ENCODE measurements at regions not wholly inside any gene's neighbourhood (a gene's known extent, or its start where the extent isn't known, plus 50 kb on each side); places are given as distances from the start of the nearest gene placed in this dataset.

DNA sequence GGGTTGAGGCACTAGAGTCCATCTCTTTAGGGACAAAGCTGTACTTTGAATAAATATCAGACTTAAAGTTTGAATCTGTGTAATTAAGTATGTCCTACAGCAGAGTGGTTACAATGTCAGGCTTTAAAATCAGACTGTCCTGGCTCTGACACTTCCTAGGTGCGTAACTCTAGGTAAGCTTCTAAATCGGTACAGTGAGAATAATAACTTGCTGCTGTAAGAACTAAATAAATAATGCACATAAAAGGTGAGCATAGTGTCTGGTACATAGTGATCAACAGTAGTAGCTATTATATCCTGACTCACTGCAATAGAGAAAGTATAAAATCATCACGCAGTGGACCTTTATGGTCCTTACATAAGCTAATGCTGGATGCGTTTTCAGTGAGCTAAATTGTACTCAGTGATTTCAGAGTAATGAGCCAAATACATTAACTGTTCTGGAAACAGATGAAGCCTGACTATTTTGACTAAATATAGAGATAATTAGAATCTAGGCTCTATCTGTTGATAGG, 72.2 kb upstream of the PDK4 start:
- no peak for DNase-seq (ENCODE audit: low spot score)

DNA sequence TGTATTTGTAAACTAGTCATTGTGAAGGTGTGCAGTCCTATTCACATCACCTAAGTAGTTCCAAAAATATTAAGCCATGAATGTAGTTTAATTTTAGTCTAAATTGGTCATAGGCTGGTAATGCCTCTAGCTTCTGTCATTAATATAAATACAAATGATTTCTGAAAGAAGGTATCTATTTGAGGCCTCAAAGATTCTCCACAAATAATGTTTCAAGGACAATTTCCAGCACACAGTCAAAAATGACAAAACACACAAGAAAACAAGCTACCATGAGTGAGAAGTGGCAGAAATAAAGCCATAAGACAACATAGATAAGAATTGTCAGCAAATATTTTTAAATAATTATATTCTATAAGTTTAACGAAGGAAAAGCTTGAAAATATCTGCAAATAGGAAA, 66.7 kb upstream of the PDK4 start:
- DNase-seq (ENCODE audit: low spot score): no peak

DNA sequence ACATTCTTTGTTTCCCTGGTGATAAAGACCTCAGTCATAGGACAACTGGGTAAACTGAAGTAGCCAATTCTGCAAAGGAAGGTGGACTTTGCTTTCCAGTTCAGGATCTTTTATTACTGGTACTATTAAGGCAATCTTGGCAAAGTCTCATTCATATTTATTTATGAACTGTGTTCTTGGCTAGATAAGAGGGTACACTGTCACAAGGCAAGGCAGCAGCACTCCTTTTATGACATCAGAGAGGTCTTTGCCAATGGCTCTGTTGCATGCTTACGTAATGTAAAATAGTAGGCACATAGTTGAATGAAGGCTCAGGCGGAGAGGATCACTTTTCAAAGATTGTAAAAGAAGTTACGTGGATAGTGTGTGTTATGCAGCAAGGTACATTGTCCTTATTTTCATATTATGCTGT, 63.7 kb upstream of the PDK4 start:
- DNase-seq (ENCODE audit: low spot score): peak; percentile 12

DNA sequence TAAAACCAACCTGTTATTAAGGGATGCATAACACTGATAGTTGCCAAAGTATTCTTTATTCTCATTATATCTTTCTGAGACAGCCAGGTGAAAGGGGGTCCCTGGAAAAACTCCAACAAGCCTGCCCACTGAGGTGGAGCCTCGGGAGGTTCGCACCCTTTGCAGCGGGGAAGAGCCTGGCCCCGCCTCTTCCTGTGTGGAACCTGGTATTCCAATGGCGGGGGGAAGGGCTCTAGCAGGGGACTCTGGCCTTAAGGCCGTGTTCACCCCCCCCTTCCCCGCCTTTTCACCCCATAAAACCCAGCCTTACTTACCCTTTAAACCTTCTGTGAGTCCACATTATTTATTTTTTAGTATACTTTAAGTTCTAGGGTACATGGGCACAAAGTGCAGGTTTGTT, 62.4 kb upstream of the PDK4 start:
- DNase-seq (ENCODE audit: low spot score): no peak

DNA sequence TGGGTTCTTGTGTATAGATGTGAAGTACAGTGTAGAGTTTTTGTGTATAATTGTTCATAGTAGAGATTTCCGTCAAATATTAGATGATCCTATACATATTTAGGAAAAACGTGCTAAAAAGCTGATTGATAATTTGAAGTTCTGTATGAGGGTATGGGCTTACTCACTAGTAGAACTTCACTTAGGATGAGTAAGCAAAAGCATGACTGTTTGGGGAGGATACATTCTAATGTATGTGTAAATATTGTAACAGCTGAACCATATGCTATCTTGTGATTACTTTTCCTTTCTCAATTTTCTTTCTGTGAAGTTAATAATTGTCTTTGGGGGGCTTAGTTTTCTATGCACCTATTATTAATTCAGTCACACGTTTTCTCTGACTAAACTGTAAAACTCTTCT, 53.2 kb upstream of the PDK4 start:
- DNase-seq (ENCODE audit: low spot score): no peak

DNA sequence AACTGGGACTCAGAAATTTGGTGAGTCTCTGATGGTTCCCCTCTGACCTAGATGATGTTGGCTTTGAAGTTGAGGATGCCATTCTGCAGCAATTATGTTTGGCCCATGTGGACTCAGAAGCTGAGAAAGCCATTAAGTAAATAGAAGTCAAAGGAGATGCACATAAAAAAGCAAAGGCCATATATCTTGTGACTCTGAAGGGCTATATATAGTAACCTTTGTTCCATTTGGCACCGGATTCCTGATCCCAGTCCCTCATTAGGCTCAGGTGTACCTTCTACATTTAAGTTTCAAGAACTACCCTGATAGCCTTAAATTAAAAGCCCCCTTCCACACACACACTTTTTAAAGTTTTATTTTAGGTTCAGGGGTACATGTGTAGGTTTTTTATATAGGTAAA, 50.0 kb upstream of the PDK4 start:
- no peak for DNase-seq (ENCODE audit: low spot score)
